NOMO-1 (cell line): ENCODE measurements at regions not wholly inside any gene's neighbourhood (a gene's known extent, or its start where the extent isn't known, plus 50 kb on each side); places are given as distances from the start of the nearest gene placed in this dataset.
"Not testable (repeated sequence)": the region's sequence is repeated elsewhere in the genome, so short reads cannot be mapped to it uniquely, and the experiment has no call there.

ENCODE experiments used
- DNase-seq, 2 experiments: peaks; one replicate each; lab custom pipeline; 2025; ENCODE audit not compliant: unreplicated experiment in 2 of 2; lab: John Stamatoyannopoulos, UW

- DNase-seq: no peak
These were observed 54.8 kb upstream of the HMGB1 start for GRCh38 chr13:30520571-30520970.

GRCh38 chr13:30523211-30523610, 57.5 kb upstream of the HMGB1 start:
- no peak for DNase-seq

DNA sequence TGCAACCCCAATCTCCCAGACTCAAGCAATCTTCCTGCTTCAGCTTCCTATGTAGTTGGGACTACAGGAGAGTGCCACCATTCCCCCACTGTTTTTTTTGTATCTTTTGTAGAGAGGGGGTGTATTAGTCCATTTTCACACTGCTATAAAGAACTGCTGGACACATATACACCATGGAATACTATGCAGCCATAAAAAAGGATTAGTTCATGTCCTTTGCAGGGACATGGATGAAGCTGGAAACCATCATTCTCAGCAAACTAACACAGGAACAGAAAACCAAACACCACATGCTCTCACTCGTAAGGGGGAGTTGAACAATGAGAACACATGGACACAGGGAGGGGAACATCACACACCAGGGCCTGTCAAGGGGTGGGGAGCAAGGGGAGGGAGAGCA, 58.1 kb upstream of the HMGB1 start:
- DNase-seq: not testable (repeated sequence)

- not testable (repeated sequence) for DNase-seq
These were observed 59.5 kb upstream of the HMGB1 start for GRCh38 chr13:30525212-30525611.

- DNase-seq: no peak
These were observed 61.1 kb upstream of the HMGB1 start for GRCh38 chr13:30526612-30527495.

DNA sequence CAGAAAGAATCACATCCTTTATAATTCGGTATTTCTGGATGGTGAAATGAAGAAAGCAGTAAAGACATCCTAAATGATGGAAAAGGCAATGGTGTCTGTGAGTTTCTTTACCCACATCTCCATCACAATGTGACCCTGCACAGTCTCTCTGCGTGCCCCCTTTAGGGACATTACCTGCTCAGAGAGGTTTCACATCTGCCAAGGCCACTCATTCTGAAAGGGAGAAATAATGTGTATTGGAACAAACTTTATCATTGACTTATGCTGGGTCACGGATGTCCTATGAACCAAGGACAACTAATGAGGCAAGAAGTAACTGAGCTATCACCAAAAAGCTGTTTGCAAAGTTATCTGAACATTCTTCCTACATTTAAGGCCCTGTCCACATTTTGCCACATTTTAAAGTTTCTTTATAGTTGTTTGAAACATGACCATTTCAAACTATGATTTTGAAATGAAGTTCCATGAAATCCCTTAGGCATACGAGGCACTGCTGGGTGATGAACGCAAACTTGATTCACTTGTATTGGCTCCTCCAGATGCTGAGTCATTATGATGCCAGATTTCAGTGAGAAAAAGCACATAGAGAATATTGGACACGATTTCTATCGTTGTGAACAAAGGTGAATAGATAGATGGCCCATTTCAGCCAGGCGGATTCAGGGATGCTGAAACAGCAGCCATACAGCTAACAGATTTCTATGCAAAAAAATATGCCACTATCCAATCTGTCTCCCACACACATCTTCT, 63.5 kb upstream of the HMGB1 start:
- DNase-seq: no peak

- DNase-seq: no peak
These were observed 69.3 kb upstream of the HMGB1 start for GRCh38 chr13:30535046-30535445.

- DNase-seq: peak; percentile 12 to 34
These were observed 72.4 kb upstream of the USPL1 start for GRCh38 chr13:30545320-30545719.

- not testable (repeated sequence) for DNase-seq
These were observed 69.7 kb upstream of the USPL1 start for GRCh38 chr13:30548046-30548445.

GRCh38 chr13:30551189-30551588, 66.5 kb upstream of the USPL1 start:
- DNase-seq: peak; percentile 11 to 32

DNA sequence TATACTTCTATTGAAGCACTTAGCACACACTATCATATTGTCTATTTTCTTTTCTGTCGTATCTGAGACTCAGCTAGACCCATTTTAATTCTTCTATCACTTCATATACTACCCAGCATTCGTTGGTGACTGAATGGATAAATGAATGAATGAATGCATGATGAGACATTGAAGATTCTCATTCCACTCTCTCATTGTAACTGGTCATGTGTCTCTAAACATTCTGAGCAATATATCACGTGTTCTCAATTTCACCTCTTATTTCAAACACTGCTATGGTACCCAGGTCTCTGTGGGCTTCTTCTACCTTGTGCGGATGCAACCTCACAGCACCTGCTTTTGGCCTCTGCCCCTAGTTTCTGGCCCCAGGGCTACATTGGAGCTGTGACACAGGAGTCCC, 65.2 kb upstream of the USPL1 start:
- no peak for DNase-seq

DNA sequence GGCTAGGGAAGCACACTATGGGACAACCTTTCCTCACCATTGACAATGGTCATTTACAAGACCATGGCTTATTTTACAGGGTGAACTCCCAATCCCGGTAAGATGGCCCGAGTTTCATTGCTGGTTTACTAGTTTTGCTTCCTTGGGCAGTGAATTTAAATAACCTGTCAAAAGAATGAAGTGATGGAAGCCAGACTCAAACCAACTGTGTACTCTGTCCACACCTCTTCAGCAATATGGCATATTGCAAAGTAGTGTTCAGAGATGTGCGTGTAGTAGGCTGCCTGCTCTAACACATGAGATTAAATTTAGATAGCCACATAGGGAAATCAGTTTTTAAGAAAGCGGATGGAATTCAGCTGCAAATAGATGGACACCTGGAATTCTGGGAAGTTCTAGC, 58.4 kb upstream of the USPL1 start:
- DNase-seq: no peak

DNA sequence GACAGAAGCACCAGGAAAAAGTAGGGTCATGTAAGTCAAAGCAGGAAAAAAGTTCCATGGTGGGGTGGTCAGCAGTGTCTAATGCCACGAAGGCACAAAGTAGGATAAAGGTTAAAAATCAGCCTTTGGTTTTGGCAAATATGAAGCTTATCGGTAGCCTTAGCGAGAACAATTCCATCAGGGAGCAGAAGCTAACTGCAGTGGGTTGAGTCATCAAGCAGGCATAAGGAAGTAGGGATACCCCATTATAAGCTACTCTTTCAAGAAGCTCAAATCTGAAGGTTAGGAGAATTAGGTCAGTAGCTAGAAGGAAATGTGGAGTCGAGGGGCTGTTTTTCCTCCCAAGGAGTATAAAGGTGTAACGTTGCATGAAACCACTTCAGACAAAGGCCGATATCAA, 57.5 kb upstream of the USPL1 start:
- DNase-seq: no peak

DNA sequence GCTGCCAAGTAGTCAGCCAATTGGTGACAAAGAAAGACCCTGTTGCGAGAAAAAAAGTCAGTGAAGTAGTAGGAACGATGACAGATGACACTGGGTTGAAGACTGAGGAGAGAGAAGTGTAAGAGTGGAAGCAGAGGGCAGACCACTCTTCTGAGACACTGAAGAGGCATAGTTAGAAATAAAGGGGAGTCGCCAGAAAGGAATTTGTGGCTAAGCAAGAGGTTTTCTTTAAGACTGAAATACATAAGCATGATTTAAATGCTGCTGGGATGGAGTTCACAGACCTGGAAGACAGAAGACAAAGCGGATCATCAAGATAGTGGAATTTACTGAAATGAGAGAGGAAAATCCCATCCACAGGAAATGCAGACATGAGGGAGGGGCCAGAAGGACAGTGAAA, 56.2 kb upstream of the USPL1 start:
- DNase-seq: no peak

DNA sequence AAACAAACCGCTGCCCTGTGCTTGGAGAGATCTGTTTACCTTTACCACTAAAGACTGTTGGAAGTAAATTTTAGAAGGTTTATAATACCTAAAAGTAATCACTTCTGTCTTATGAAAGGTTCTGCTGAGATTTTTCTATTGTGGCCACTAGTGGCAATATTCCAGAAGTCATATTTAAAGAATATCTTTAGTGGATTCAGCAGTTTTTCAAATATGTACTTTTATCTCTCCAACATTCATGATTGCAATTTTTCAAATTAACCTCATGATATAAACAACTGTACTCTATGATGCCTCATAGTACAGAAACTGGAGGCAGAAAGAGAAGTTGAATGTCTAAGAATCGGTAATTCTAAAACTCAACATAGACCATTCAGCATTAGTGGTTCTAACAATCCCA, 53.2 kb upstream of the USPL1 start:
- DNase-seq: no peak

DNA sequence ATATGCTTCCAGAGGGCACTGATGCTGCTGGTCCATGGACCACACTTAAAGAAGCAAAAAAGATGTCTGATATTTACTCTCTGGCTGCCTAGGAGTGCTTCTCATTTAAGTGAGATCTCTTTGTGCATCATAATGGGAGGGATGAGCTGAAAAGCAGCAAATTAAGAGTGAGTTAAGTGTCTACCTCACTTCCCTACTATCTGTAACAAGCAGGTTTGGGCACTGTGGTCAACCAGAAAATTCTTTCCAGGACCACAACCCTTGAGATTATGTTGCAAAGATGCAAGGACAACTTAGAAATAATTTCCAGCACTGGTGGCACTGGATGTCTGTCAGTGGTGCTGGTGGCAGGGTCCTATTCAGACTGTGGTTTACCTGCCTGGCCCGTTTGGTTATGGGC, 52.1 kb upstream of the USPL1 start:
- DNase-seq: no peak

GRCh38 chr13:30567072-30567471, 50.6 kb upstream of the USPL1 start:
- DNase-seq: no peak
